Uterus (tissue), 2 donors: ENCODE measurements at regions not wholly inside any gene's neighbourhood (a gene's known extent, or its start where the extent isn't known, plus 50 kb on each side); places are given as distances from the start of the nearest gene placed in this dataset.

Experiments
- POLR2A ChIP-seq, 2 donors: fragments of 450-650 bp; IDR thresholded peaks; one replicate each; pipeline ENCODE4 v1.6.1; 2016; ENCODE audit warnings: antibody characterized with exemption in 2 of 2, mild to moderate bottlenecking in 1 of 2, moderate library complexity in 1 of 2
- TF ChIP-seq, protein P1 (sequence below), 4 experiments: fragments of 200-600 bp in 2 of 4; fragments of 450-650 bp in 2 of 4; sonication (generic) in 2 of 4; IDR thresholded peaks; one replicate each; pipeline ENCODE4 v1.5.1; 2016 to 2019; ENCODE audit warnings: antibody characterized with exemption in 4 of 4, mild to moderate bottlenecking in 2 of 4, moderate library complexity in 1 of 4

GRCh38 chr3:21140785-21141184, 610.2 kb downstream of the ZNF385D start:
- TF ChIP-seq, protein P1, sequence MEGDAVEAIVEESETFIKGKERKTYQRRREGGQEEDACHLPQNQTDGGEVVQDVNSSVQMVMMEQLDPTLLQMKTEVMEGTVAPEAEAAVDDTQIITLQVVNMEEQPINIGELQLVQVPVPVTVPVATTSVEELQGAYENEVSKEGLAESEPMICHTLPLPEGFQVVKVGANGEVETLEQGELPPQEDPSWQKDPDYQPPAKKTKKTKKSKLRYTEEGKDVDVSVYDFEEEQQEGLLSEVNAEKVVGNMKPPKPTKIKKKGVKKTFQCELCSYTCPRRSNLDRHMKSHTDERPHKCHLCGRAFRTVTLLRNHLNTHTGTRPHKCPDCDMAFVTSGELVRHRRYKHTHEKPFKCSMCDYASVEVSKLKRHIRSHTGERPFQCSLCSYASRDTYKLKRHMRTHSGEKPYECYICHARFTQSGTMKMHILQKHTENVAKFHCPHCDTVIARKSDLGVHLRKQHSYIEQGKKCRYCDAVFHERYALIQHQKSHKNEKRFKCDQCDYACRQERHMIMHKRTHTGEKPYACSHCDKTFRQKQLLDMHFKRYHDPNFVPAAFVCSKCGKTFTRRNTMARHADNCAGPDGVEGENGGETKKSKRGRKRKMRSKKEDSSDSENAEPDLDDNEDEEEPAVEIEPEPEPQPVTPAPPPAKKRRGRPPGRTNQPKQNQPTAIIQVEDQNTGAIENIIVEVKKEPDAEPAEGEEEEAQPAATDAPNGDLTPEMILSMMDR (IDR thresholded peaks at IDR 0.05), result no peak
- TF ChIP-seq POLR2A (IDR thresholded peaks at IDR 0.05), result no peak
